ENCODE measurements at regions not wholly inside any gene's neighbourhood (a gene's known extent, or its start where the extent isn't known, plus 50 kb on each side); places are given as distances from the start of the nearest gene placed in this dataset.
"Not testable (repeated sequence)": the region's sequence is repeated elsewhere in the genome, so short reads cannot be mapped to it uniquely, and the experiment has no call there.

GRCh38 chr4:57190601-57191481, 80.7 kb upstream of the IGFBP7 start:
- DNase-seq, result no peak
- H3K4me1 Mint-ChIP-seq (ENCODE audit: low read depth in 2 of 2), result no peaks in the 10 kb centered on the region

DNA sequence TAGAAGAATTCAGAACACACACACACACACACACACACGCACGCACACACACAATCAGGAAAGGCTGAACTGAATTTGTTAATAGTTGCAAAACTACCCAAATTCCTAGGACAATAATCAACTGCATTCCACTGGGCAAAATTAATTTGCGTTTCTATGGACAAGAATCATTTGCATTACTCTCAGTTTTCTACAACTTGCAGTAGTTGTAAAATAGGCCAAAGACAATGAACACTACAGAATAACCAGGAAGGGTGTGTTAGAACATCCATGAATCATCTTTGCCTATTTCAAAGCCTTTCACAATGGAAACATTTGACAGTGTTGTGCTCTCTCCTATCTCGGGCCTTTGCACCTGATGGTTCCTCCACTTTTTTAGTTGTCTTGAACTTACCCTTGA, 77.1 kb upstream of the IGFBP7 start:
- no peaks in the 10 kb centered on the region for H3K9me3 Mint-ChIP-seq
- DNase-seq (no peak), ATAC-seq (replicated peaks) (no peak)
- H3K36me3 Mint-ChIP-seq (ENCODE audit: insufficient read depth), result no peaks in the 10 kb centered on the region
- H3K27me3 Mint-ChIP-seq, result peaks cover 0 to 9% of the 10 kb centered on the region in 2 donors
- no peaks in the 10 kb centered on the region for H3K4me1 Mint-ChIP-seq (ENCODE audit: low read depth in 2 of 2)
- no peak overlapping the region for H3K27ac Mint-ChIP-seq
- H3K4me3 Mint-ChIP-seq, result no peak overlapping the region

More at GRCh38 chr4:57190601-57191481, 80.7 kb upstream of the IGFBP7 start:
- Mint-ChIP-seq H3K9me3 (peaks cover 0 to 2% of the 10 kb centered on the region in 2 donors), H3K36me3 (ENCODE audit: insufficient read depth) (no peaks in the 10 kb centered on the region), H3K27me3 (peaks cover 15 to 26% of the 10 kb centered on the region in 2 donors), H3K27ac (no peak overlapping the region), H3K4me3 (no peak overlapping the region)
- no peak for ATAC-seq (replicated peaks)

DNA sequence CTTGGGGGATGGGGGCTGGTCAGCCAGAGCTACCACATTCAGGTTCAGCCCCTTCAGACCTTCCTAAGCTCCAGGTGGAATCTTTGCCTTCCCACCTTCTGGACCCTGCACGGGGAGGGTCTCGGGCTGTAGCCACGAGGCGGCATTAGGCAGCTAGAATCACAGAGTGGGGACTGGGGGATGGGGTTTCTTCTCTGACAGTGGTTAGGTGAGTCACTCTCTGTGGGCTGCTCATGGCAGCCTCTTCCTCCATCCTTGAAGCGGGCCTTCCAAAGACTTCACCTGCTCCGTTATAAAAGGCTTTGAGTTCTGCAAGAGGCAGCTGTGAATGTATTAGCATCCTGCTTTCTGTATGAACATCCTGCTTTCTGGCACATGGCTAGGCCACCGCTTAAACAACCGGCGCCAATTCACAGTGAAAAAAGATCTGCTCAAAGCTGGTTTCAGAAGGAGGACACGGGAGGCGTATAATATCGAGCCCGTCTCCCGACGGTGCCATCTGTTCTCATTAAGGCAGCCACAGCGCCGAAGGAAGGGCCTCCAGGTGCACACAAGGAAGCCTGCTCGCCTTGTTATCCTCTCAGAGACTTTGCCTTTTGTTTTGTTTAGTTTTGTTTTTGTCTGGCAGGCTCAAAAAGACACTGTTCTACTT, 74.3 kb upstream of the IGFBP7 start:
- H3K4me3 Mint-ChIP-seq, result no peak overlapping the region
- no peaks in the 10 kb centered on the region for H3K36me3 Mint-ChIP-seq (ENCODE audit: insufficient read depth)
- ATAC-seq (replicated peaks), result no peak
- H3K4me1 Mint-ChIP-seq (ENCODE audit: low read depth in 2 of 2), result no peaks in the 10 kb centered on the region
- no peaks in the 10 kb centered on the region for H3K9me3 Mint-ChIP-seq
- DNase-seq, result no peak
- H3K27me3 Mint-ChIP-seq, result peaks cover 0 to 9% of the 10 kb centered on the region in 2 donors
- H3K27ac Mint-ChIP-seq, result no peak overlapping the region

GRCh38 chr4:57182132-57182874, 72.1 kb upstream of the IGFBP7 start:
- Mint-ChIP-seq H3K27me3 (peaks cover 9 to 20% of the 10 kb centered on the region in 2 donors), H3K27ac (no peak overlapping the region), H3K9me3 (no peaks in the 10 kb centered on the region), H3K4me1 (ENCODE audit: low read depth in 2 of 2) (no peaks in the 10 kb centered on the region), H3K4me3 (no peak overlapping the region), H3K36me3 (ENCODE audit: insufficient read depth) (no peaks in the 10 kb centered on the region)
- no peak for DNase-seq
- ATAC-seq (replicated peaks), result no peak

- H3K4me1 Mint-ChIP-seq (ENCODE audit: low read depth in 2 of 2); ATAC-seq (replicated peaks); H3K4me3 Mint-ChIP-seq; H3K27ac Mint-ChIP-seq; DNase-seq; H3K36me3 Mint-ChIP-seq (ENCODE audit: insufficient read depth); H3K9me3 Mint-ChIP-seq: not testable (repeated sequence)
- H3K27me3 Mint-ChIP-seq, result peaks cover 11 to 34% of the 10 kb centered on the region in 2 donors
These were observed 63.0 kb upstream of the IGFBP7 start for GRCh38 chr4:57173136-57173535.

- no peak overlapping the region for H3K27ac Mint-ChIP-seq
- no peaks in the 10 kb centered on the region for H3K9me3 Mint-ChIP-seq
- no peak overlapping the region for H3K4me3 Mint-ChIP-seq
- no peak for ATAC-seq (replicated peaks)
- peaks cover 3 to 33% of the 10 kb centered on the region in 2 donors for H3K27me3 Mint-ChIP-seq
- DNase-seq, result no peak
- no peaks in the 10 kb centered on the region for H3K4me1 Mint-ChIP-seq (ENCODE audit: low read depth in 2 of 2)
- H3K36me3 Mint-ChIP-seq (ENCODE audit: insufficient read depth), result peaks cover 3% of the 10 kb centered on the region
These were observed 61.9 kb upstream of the IGFBP7 start for GRCh38 chr4:57172065-57172464.

DNA sequence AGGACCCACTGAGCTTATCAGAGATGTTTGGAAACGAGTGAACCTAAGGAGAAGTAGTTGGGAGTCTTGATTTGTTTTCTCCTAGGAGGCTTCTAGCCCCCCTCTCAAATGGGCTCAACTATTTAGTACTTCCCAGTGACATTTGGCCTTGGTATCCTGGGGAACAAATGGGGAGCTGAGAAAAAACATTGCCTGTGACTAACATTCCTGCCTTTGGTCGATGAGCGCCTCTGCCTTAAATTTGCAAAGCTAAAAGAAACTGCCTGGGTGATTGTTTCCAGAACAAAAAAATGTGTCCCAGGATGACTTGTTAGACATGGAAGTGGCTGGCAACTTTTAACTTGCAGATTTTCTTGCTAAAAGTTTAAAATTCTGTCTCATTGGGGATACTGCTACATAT, 58.8 kb upstream of the IGFBP7 start:
- peaks cover 3% of the 10 kb centered on the region for H3K36me3 Mint-ChIP-seq (ENCODE audit: insufficient read depth)
- no peak for DNase-seq
- no peaks in the 10 kb centered on the region for H3K9me3 Mint-ChIP-seq
- H3K27ac Mint-ChIP-seq, result no peak overlapping the region
- peaks cover 33 to 54% of the 10 kb centered on the region in 2 donors for H3K27me3 Mint-ChIP-seq
- no peak for ATAC-seq (replicated peaks)
- H3K4me3 Mint-ChIP-seq, result no peak overlapping the region
- H3K4me1 Mint-ChIP-seq (ENCODE audit: low read depth in 2 of 2), result peaks cover 6% of the 10 kb centered on the region in 2 donors

DNA sequence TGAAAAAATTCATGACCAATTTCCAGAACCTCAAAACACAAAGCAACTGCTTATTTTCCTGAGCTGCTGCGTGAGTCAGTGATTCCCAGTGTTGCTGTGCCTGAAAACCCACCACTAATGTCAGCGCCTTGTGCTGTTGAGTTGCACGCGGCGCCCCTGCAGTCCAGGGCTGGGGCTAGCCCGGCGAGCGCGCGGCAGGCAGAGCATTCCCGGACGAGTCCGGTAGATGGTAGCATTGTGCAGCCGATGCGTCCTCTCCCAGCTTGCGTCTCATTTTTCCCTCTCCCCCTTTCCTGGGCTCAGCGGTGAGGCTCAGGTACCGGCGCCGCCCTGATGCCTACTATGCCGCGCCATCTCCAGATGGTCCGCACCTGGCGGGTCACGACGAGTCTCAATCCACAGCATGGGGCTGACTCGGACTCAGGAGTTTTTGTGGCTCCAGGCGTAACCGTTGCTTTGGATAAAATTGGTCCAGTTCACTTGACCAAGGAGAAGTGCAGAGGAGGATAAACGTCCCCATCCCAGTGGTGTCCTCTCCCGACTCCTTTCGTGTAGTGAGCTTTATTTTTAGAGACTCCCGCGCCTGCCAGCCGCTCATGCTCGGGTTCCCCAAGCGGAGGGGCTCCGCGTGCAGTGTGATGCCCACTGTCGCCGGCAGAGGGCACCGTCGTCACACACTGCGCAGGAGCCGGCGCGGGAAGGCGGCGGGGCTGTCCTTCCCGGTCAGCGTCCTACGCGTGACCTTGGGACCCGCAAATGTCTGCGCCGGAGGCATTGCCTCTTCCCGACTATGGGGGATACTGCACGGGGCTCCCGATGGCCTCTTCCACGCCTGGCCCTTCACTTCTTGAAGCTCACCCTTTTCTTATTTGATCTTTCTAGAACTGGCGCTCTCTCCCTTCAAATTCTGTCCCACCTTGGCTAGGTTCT, 53.6 kb upstream of the IGFBP7 start:
- Mint-ChIP-seq H3K4me1 (ENCODE audit: low read depth in 2 of 2) (peaks cover 10 to 13% of the 10 kb centered on the region in 2 donors), H3K9me3 (no peaks in the 10 kb centered on the region), H3K4me3 (peak overlapping the region; percentile 85 to 90), H3K27ac (peak overlapping the region in 1 of 2 donors; percentile 68), H3K36me3 (ENCODE audit: insufficient read depth) (no peaks in the 10 kb centered on the region), H3K27me3 (peaks cover 33 to 59% of the 10 kb centered on the region in 2 donors)
- ATAC-seq (replicated peaks), result peak; percentile 92
- DNase-seq, result peak; percentile 45 to 65 (median 55)

GRCh38 chr4:57162499-57163019, 52.4 kb upstream of the IGFBP7 start:
- Mint-ChIP-seq H3K4me1 (ENCODE audit: low read depth in 2 of 2) (peaks cover 10 to 13% of the 10 kb centered on the region in 2 donors), H3K9me3 (no peaks in the 10 kb centered on the region), H3K36me3 (ENCODE audit: insufficient read depth) (no peaks in the 10 kb centered on the region), H3K4me3 (peak overlapping the region in 1 of 2 donors; percentile 85), H3K27ac (no peak overlapping the region), H3K27me3 (peaks cover 38 to 66% of the 10 kb centered on the region in 2 donors)
- ATAC-seq (replicated peaks), result no peak
- no peak for DNase-seq

Data from effector memory CD8-positive, alpha-beta T cell (primary cell).